ENCODE measurements at regions not wholly inside any gene's neighbourhood (a gene's known extent, or its start where the extent isn't known, plus 50 kb on each side); places are given as distances from the start of the nearest gene placed in this dataset.
"Not testable (repeated sequence)": the region's sequence is repeated elsewhere in the genome, so short reads cannot be mapped to it uniquely, and the experiment has no call there.

DNA sequence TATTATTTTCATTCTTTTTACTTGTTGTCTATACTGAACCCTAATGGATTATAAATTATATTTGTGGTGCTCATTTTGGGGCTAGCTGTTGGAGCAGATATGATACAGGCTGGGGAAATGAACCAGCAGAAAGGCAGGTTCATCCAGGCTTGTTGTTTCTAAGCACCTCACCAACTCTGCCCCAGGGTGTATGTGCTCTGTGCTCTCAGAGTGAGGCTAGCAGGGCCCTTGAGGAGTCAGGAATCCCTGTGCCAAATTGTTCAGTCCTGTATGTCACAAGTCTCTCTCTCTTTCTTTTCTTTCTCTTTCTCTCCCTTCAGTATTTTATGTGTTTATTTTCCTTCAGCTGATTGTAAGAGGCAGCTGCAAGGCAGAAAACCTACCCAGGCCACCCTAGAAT, 181.1 kb upstream of the DPP10 start:
- DNase-seq (ENCODE audit: low spot score), result no peak

GRCh38 chr2:114265261-114265660, 177.2 kb upstream of the DPP10 start:
- DNase-seq (ENCODE audit: low spot score), result no peak

DNA sequence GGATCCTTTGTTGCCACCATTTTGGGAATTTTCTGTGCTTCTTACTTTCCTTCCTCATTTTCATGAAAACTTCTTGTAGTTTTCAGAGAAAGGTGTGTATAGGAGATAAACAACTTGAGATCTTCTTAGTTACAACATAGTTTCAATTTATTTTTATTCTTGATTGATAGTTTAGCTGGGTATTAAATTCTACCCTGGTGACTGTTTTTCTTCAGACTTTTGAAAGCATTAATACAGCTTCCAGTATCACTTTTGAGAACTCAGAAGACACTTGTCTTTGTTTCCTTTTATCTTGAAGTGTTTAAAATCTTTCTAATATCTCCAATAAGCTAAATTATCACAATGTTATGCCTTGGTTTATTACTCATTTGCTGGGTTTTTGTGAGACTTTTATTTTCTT, 167.5 kb upstream of the DPP10 start:
- DNase-seq (ENCODE audit: low spot score), result no peak

DNA sequence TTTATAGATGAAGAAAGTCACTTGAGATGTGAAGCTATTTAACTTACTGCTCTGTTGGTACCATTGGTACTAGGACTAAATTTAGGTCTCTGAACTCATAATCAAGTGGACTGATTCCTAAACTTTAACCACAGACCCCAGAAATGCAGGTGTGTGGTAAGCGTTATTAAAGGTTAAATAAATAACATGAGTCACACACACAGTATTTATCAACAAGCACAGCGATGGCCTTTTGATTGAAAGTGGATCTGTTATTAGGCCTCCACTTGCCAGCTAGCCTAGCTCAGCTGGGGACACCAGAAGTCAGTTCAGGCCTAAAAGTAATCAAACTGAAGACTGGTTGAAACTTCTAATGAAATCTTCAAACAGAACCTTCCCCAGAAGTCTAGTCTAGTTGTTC, 161.3 kb upstream of the DPP10 start:
- DNase-seq (ENCODE audit: low spot score), result no peak

DNA sequence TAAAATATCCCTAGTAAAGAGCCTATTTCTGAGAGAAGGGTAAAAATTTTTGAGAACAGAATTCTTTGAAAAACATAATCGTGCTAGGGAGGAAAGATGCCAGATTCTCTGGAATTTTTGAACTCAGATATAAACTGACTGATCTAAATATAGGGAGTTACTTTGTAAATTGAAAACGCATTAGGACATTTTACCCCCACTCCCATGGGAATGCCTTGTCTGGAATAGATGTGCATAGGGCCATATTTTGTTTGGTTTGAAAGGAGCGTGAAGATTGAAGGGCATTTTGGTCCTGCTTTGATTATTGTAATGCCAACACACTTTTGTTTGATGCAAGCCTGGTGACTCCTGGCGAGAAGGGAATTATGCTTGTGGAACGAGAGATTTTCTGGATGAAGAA, 158.7 kb upstream of the DPP10 start:
- DNase-seq (ENCODE audit: low spot score), result no peak

DNA sequence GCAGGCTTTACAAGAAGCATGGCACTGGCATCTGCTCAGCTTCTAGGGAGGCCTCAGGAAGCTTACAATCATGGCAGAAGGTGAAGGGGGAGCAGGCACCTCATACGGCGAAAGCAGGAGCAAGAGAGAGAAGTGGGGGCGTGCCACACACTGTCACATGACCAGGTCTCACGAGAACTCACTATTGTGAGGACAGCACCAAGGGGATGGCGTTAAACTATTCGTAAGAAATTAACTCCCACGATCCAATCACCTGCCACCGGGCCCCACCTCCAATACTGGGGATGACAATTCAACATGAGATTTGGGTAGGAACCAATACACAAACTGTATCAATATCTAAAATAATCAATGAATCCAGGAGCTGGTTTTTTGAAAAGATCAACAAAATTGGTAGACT, 156.0 kb upstream of the DPP10 start:
- no peak for DNase-seq (ENCODE audit: low spot score)

- no peak for DNase-seq (ENCODE audit: low spot score)
Observed at GRCh38 chr2:114293355-114293754, 149.1 kb upstream of the DPP10 start.

DNA sequence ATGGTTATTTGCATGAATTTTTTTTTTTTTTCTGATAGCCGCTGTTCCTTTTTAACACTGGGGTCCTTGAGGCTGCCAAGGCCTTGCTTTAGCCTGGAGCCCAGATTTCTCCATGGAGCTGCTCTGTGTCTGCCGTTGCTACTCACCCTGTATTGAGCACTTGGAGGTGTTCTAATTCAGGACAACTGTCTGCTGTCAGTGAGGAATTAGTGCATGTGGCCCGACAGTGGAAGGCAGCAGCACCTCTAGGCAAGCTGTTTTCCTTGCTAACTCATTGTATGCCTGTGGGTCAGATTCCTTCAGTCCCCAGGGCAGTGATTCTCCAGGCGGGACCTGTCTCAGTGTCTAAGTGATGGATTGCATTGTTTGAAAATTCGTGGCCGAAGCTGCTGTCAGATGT, 147.7 kb upstream of the DPP10 start:
- DNase-seq (ENCODE audit: low spot score), result no peak

DNA sequence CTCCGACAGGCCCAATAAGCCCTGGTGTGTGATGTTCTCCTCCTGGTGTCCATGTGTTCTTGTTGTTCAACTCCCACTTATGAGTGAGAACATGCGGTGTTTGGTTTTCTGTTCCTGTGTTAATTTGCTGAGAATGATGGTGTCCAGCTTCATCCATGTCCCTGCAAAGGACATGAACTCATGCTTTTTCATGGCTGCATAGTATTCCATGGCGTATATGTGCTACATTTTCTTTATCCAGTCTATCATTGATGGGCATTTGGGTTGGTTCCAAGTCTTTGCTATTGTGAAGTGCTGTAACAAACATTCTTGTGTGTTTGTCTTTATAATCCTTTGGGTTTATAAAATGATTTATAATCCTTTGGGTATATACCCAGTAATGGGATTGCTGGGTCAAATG, 142.1 kb upstream of the DPP10 start:
- not testable (repeated sequence) for DNase-seq (ENCODE audit: low spot score)

DNA sequence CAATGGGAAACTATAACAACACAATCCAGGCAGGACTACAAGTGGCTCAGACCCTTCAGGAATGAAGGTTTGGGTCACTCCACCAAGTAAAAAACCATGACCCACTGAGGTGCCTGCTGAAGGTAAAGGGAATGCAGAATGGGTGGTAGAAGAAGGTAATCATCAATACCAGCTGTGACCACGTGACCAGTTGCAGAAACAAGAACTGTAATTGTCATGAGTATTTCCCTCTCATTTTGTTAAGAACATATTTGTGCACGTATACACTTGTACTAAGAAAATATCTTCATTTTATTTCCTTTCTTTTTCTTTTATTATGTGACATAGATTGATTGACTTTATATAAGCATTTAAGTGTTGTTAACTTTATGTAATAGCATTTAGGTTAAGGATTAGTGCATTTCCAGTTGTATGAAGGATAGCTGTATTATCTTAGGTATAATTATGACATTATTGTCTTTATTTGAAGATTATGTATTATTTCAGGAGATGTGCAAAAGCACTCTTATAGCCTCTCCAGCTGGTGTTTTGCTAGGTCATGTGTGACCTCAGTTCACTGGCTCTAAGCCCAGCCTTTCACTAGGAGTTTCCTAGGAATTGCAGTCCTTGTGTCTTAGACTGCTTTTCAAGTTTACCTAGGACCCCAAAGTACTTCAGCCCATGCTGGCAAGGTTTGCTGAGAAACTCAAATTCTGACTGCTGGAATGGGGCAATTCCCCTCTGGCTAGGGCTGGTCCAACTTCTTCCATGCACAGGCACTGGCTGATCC, 125.7 kb upstream of the DPP10 start:
- no peak for DNase-seq (ENCODE audit: low spot score)

DNA sequence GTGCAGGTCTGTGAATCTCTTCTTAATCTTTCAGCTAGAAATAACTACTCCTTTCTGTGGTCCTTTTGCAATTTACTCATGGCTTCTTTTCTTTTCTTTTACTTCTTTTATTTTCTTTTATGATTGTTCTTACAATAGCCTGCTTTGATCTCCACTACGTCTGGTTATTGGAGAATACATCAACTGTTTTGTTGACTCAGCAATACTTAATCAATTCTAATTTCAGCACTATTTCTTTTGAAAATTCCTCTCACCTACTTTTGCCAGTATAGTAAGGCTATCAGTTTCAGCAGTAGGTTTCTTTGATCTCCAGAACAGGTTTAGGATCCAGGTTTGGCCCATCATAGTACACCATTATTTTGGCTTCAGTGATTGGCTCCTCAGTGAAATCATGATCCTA, 111.8 kb upstream of the DPP10 start:
- DNase-seq (ENCODE audit: low spot score), result no peak

GRCh38 chr2:114331934-114332333, 110.5 kb upstream of the DPP10 start:
- DNase-seq (ENCODE audit: low spot score), result no peak

DNA sequence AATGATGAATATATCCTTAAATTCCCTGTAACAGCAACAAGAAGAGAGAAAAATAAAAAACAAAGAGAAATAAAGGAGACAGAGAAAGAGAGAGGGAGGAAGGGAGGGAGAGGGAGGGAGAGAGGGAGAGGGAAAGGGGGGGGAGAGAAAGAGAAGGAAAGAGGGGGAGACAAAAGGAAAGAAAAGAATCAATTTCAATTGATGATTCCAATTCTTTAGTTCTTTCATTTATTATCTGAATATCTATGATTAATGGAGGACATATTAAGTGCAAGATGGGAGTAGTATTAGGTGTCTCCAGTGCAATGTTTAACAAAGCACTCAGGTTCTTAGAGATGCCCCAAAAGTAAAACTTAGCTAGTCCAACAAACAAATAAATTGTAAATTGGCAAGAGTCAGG, 97.2 kb upstream of the DPP10 start:
- DNase-seq (ENCODE audit: low spot score), result no peak

DNA sequence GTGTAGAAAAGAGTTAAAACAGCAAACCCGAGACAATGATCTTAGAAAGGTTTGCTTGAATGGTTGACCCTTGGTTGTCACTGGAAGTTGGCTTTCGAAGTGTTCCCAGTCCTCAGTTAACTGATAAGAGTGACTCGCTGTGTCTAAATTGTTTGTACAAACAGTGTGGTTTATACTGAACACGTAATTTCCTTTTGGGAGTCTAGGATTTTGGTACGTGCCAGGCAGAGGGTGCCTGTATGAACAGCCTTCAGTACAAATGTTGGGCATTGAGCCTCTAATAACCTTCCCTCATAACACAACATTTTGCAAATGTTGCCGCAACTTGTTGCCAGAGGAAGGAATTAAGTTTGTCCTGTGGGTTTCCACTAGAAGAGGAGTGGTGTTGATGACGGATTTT, 95.8 kb upstream of the DPP10 start:
- DNase-seq (ENCODE audit: low spot score), result no peak

DNA sequence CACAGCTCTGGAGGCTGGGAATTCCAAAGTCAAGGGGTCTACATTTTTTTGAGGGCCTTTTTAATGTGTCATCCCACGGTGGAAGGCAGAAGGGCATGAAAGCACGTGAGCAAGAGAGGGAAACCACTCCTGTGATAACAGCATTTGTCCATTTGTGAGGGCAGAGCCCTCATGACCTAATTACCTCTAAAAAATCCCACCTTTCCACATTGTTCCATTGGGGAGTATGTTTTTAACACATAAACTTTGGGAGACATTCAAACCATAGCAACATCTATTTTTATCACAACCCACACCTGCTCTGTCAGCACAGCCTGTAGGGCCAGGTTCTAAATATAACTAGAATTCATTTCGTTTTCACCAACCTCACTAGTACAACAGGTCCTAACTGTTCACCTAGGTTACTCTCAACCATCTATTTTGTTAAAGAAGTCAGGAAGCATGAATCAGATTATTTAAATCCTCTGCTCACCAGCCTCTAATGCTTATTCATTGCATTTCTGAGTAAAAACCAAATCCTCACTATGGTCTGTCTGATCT, 92.2 kb upstream of the DPP10 start:
- peak; percentile 22 for DNase-seq (ENCODE audit: low spot score)

GRCh38 chr2:114352988-114353387, 89.5 kb upstream of the DPP10 start:
- no peak for DNase-seq (ENCODE audit: low spot score)

DNA sequence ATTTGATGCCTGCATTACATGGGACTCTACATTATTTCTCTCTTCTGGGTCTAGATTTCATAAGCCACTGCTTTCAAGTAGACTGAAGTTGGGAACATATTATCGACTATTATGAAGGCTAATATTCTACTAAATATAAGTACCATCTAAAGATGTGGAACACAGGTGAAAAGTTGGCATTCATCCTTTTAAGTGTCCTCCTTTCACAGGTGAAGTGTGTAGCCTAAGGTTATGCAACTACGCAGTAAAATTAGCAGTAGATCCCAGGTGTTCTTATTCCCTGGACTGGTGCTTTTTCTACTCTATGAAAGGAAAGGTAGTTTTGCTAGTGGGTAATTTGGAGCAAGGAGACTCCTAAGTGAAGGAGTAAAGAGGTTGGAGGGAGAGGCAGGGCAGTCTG, 88.2 kb upstream of the DPP10 start:
- no peak for DNase-seq (ENCODE audit: low spot score)

GRCh38 chr2:114368705-114369104, 73.7 kb upstream of the DPP10 start:
- DNase-seq (ENCODE audit: low spot score), result no peak

DNA sequence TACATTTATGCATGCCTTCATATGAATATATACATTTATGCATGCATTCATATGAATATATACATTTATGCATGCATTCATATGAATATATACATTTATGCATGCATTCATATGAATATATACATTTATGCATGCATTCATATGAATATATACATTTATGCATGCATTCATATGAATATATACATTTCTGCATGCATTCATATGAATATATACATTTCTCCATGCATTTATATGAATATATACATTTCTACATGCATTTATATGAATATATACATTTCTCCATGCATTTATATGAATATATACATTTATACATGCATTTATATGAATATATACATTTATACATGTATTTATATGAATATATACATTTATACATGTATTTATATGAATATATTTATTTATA, 70.7 kb upstream of the DPP10 start:
- not testable (repeated sequence) for DNase-seq (ENCODE audit: low spot score)

DNA sequence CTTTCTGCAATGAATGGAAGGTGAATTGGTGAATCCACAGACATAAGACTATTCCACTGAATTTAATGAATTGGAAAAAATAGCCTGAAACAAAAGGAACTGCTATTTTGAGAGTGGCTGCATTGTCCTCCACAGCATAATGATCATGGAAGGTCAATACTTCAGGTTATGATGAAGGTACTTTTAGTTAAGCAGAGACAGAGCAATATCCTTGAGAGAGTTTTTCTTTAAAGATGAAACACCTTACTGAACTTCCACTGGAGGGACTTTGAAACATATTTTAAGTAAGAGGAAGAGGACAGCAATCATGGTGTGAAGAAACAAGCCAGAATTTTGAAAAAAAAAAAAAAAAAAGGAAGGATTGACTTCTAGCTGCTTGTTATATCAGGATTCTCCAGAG, 68.8 kb upstream of the DPP10 start:
- no peak for DNase-seq (ENCODE audit: low spot score)

- DNase-seq (ENCODE audit: low spot score), result no peak
Observed at GRCh38 chr2:114384441-114384840, 58.0 kb upstream of the DPP10 start.

GRCh38 chr2:114389021-114389420, 53.4 kb upstream of the DPP10 start:
- DNase-seq (ENCODE audit: low spot score), result no peak
